GM12872 (cell line): ENCODE measurements at regions not wholly inside any gene's neighbourhood (a gene's known extent, or its start where the extent isn't known, plus 50 kb on each side); places are given as distances from the start of the nearest gene placed in this dataset.

Experiments used
- CTCF ChIP-seq: IDR thresholded peaks from 3 replicates; pipeline ENCODE4 v1.5.1; 2011; ENCODE audit warnings: low read depth, mild to moderate bottlenecking, low read length, moderate library complexity; ENCODE audit not compliant: insufficient read depth

GRCh38 chr7:19989906-19990305 lies 216.5 kb upstream of the TMEM196 start:
- TF ChIP-seq CTCF = no peak

DNA sequence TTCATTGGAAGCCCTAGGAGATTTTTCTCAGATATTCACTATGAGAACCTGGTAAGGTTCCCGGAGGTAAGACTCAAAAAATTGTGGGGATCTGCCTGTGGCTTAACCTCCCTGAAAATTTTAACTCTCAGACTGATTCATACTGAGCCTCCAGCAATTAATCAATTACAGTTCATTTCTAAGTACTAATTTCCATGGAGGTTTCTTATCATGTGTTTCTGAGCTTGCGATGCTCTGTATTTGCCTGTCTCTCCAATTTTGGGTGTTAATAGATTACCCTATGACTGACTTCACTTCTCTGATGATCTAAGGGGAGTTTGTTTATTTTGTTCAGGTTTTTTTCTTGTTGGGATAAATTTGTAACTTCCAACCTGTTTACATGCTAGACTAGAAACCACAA lies 215.4 kb upstream of the TMEM196 start:
- TF ChIP-seq CTCF = no peak

GRCh38 chr7:19984231-19984632 lies 210.8 kb upstream of the TMEM196 start:
- 0 out of 3 replicates have a peak, but pooled peaks have one; percentile 13 for TF ChIP-seq CTCF

DNA sequence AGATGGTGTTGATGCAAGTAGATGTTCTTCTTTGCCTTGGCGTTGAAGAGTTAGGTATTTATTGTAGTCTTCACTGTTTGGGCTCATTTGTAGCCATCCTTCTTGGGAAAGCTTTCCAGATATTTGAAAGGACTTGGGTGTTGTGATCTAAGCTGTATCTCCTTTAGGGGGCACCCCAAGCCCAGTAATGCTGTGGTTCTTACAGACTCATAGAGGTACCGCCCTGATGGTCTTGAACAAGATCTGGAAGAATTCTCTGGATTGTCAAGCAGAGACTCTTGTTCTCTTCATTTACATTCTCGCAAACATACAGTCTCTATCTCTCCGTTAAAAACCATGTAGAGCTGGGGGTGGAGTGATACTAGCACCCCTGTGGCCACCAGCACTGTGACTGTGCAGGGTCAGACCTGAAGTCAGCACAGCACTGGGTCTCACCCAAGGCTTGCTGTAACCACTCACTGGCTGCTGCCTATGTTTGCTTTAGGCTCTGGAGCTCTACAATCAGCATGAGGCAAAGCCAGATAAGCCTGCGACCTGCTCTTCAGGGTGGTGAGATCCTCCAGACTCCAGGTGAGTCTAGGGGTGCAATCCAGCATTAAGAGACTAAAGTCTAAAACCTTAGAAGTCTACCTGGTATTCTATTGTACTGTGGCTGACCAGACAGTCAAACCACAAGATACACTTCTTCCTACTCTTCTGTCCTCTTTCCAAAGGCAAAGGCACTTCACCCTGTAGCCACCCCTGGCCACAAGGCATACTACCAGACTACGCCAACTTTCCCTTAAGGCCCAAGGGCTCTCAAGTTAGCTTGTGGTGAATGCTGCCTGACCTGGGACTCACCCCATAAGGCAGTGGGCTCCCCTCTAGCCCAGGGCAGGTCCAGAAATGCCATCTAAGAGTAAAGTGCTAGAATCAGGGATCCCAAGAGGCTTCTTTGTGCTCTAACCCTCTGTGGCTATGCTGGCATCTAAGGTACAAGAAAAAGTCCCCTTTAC lies 209.7 kb upstream of the TMEM196 start:
- TF ChIP-seq CTCF = peak; percentile 64

DNA sequence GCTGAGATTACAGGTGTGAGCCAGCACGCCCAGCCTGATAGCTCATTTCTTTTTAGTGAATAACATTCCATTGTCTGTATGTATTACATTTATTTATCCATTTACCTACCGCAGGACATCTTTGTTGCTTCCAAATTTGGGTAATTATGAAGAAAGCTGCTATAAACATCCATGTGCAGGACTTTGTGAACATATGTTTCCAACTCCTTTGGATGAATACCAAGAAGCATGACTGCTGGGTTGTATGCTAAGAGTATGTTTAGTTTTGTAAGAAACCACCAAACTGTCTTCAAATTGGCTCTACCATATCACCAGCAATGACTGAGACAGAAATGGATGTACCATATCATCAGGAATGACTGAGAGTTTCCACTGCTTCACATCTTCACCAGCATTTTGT lies 200.2 kb upstream of the TMEM196 start:
- no peak for TF ChIP-seq CTCF

- no peak for TF ChIP-seq CTCF
Observed at GRCh38 chr7:19972876-19973275, 199.5 kb upstream of the TMEM196 start.

GRCh38 chr7:19971956-19972355 lies 198.5 kb upstream of the TMEM196 start:
- no peak for TF ChIP-seq CTCF
